ENCODE measurements at regions not wholly inside any gene's neighbourhood (a gene's known extent, or its start where the extent isn't known, plus 50 kb on each side); places are given as distances from the start of the nearest gene placed in this dataset.

DNA sequence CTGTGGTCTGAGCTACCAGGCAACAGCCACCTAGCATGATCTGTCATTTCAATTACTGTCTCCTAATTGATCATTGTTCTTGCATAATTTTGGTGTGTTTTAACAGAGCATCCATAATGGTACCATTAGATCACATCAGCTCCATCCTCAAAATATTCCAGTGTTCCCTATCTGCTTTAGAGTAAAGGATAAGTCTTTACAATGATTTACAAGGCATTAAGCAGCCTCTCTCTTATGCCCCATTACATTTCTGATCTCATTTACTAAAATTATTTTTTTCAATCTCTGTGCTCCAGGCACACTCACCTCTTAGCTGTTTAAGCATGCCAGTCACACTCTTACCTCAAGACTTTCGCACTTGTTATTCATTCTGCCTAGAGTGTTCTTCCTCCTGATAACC lies 389.9 kb upstream of the PTPRD start:
- DNase-seq: no peak

DNA sequence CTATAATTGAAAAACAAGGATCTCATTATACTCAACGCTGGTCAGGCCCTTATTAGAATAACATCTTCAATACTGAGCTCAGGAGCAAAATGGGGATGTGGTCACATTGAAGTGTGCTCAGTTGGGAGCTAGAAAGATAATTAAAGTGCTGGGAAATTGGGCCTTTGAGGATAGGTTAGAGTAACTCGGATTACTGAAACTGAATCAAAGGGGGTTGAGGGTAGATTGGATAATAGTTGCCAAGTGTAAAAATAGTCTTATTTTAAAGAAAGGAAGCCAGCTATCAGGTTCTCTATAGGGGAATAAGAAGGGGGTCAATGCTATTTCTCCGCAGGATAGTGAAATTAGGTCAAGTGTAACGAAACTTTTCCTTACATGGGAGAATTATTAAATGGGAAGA lies 391.0 kb upstream of the PTPRD start:
- DNase-seq: no peak

DNA sequence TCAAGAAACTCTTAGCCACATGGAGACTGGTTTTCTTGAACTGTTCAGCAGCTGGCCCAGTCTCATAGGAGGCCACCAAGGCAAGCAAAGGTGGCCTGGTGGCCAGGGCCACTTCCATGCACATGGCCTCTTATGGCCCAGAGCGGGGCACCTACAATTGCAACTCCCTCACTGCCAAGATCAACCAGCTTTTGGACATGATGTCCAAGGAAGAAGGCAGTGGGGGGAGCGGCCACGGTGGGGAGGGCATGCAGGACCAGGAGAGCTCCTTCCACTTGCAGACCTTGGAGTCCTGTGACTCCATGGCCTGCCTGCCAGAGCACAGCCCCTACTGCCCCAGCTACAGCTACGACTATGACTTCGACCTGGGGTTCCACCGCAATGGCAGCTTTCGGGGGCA lies 398.9 kb upstream of the PTPRD start:
- no peak for DNase-seq

DNA sequence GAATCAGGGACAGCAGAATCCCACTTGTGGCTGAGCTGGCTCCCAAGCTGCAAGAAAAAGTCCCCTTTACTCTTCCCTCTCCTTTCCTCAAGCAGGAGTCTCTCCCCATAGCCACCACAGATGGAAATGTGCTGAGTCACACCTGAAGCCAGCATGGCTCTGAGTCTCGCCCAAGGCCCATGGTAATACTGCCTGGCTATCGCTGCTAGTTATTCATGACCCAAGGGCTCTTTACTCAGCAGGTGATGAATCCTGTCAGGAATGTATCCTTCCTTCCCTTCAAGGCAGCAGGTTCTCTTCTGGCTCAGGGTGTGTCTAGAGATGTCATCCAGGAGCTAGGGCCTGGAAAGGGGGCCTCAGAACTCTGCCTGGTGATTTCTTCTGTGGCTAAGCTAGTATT lies 403.3 kb upstream of the PTPRD start:
- DNase-seq: no peak

DNA sequence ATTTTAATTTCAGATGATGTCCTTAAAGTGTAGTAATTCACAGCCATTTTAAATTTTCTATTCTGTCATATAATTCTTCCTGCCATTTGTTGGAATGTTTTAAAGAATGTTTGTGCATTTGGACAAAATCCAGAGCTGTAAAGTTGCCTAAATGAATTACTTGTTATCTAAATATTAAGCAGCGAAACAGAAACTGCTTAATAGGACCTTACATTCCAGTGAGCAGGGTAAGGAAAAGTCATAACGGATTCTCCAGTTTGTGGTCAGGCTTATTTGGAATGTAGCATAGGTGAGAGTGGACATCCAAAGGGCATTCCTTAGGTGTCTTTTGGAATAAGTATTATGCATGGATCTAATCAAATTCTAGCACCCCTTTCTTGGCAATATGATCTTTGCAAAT lies 410.4 kb upstream of the PTPRD start:
- DNase-seq: no peak

DNA sequence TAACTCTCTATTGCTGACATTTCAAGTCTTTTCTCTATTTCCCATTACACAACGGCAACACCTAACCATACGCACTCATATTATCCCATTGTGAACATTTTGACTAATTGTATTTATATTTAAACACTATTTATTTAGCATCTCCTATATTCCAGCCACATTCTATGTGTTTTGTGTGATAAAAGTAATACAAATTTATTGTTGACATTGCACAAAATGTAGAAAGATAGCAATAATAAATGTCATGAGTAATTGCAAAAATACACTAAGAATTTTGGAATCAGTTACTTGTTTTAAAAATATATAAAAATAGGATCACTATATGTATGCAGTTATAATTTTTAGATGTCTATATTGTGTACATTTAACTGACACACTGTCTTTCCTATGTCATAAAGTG lies 413.0 kb upstream of the PTPRD start:
- no peak for DNase-seq

DNA sequence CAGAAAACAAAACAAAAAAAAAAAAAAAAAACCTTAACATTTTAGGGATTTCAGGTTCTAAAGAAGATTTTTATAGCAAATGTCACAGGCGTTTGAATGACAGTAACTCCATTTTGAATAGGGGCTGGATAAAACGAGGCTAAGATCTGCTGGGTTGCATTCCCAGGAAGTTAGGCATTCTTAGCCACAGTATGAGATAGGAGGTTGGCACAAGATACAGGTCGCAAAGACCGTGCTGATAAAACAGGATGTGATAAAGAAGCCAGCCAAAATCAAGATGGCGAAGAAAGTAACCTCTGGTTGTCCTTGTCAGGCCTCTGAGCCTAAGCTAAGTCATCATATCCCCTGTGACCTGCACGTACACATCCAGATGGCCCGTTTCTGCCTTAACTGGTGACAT lies 425.6 kb upstream of the PTPRD start:
- no peak for DNase-seq

DNA sequence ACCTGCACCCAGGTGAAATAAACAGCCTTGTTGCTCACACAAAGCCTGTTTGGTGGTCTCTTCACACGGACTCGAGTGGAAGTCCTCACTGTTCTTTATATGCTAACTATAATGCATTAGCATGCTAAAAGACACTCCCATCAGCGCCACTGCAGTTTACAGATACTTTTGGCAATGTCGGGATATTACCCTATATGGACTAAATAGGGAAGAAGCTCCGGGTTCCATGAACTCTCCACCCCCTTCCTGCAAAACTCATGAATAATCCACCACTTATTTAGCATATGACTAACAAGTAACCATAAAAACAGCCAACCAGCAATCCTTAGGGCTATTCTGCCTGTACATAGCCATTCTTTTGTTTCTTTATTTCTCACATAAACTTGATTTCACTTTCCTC lies 426.2 kb upstream of the PTPRD start:
- no peak for DNase-seq

DNA sequence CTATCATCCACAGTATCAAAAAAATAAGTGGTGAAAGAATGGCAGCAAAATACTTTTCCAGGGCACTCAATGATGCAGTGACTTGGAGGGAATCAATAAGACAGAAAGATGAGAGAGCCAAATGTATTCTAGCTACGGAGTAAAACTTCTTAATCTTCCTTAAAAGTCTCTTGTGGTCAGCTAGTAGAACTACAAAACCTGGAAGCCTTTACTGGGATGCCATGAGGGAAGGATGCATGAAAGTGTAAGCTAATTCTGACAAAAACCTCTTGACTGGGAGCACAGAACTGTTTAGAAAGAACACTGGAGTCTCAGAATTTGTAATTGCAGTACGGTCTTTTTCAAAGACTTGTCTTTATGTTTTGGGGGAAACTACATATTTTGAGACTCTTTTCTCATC lies 432.8 kb upstream of the PTPRD start:
- no peak for DNase-seq

DNA sequence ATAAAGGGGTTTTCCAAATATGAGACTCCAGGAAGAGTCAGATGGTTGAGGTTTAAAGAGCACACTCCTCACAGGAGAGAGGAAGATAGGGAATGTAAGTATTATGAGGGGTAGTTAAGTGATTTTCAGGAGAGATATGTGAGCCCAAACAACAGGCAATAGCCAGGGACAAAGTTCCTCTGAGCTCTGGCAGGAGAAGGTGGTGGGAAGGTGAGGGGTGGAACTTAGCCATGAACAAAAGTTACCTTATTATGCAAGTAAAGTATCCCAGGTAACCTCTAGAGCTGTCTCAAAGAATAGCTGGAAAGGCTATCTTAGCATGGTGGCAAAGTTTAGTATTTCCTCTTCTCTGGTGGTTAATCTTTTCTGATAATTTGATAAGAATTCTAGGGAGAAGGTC lies 450.5 kb upstream of the PTPRD start:
- no peak for DNase-seq

DNA sequence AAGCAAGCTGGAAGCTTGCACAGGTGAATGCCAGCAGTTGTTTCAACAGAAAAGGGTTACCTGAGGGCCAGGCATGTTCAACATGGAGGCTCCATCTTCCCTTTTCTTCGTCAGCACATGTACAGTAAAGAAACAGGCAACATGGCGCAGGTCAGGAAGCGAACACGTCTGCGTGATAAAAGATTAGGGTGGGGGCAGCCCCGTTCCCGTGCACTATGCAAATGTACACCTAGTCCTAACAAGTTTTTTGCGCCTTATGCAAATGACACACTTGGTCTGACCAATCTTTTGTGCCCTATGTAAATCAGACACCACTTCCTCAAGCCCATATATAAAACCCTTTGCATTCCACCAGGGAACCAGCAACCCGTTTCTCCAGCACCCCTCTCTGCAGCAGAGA lies 452.1 kb upstream of the PTPRD start:
- DNase-seq: no peak

DNA sequence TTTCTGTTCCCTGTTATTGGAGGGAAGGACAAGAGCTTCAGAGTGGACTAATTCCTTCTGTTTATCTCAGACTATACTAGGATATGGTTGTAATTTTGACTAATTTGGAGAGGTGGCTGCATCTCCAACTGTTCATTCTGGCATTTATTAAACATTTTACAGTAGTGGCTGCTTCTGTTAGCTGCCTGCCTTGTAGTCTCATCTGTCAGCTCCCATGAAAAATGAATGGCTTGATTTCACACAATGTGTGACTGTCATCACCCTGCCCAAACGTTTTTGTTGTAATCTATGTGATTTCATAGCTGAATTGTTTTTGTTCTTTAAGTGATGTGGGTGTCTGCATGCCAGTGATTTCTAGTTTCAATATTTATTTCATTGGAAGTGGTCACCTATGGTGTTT lies 459.4 kb upstream of the PTPRD start:
- no peak for DNase-seq

DNA sequence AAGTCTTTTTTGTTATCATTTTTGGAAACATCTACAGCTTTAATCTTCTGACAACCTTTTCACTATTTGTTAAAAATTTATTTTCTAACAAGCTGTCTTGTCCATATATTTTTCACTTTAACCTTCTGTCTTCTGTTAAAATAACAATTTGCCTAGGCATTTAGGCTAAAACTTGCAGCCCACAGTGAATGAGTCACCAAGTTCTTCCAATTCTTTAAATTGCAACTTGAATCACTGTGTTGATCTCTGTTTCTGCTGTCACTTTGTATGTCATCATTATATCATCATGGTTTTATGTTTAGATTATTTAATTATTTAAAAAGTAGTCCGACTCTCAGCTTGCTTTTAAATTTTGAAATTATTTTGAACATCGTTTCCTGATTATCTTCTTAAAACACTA lies 473.8 kb upstream of the PTPRD start:
- DNase-seq: no peak

DNA sequence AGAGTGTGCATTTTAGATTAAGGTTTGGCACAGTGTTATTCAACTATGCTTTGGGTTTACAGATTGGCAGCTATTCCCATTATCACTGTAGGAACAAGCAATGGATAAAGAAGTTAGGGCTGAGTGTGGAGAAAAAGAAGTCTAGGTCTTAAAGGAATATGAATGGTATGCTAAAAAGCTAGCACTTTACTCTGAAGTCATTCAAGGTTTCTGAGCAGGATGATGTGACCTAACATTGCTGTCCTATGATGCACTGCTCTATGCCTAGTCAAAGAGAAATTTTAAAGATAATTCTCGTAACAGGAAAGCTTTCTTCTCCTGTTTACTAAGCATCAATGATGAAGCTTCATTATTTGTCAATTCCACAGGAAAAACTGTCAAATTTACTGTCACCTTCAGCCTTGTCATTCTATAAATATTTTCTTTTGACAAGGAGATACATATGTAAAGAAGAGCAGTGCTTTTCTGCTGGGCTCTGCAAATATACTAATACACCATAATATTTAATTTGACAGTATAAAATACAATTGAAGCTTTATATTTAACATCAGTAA lies 476.1 kb upstream of the PTPRD start:
- no peak for DNase-seq

DNA sequence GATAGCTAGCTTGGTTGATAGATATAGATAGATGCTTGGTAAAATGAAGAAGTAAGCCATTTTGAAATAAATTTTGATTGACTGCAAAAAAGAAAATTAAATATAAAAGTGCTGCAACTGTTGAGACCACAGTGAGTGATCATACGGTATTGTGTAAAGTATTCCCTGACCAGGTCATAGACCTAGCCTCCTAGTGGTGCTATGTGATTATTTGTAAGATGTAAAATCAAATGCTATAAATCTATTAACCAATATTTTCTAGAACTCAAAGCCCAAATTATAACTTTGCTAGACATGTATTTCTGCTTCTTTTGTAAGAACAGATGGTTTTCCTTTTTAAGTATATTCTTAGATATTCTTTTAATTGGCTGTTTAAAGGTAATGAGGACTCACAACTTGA lies 480.2 kb upstream of the PTPRD start:
- no peak for DNase-seq

DNA sequence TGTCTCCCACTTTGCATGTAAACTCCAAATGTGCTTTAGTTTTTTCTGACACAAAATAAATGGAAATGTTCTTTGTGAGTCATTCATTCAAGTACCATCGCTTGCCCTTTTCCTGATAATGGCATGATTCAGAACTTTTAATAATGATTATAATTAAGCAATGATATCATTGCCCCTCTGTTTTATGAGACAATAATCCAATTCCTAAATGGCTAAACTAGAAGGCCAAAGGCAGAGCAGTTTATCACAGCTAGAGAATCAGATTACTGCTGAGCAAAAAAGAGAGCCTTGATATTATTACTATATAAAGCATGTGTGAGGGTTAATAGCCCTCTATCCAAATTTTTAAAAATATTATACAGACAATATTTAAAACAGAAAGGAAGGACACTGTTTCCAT lies 484.2 kb upstream of the PTPRD start:
- no peak for DNase-seq

DNA sequence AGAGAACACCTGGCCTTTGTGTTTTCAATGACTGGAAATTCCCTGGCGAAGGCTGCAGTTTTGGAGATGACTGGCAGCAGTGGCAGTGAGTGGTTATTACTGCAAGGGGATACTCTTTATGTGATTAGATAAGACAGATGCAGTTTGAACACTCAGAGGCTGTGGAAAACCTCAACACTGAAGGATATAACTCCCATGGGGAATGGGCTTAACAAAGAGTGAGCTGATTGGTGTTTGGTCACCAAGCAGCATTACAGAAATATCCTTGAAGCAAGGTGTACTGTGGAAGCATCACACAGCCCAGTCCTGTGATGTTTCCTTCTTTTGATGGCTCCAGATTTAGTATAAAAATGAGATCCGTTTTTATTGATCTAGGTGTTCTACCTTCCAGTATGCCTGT lies 490.7 kb upstream of the PTPRD start:
- DNase-seq: no peak

DNA sequence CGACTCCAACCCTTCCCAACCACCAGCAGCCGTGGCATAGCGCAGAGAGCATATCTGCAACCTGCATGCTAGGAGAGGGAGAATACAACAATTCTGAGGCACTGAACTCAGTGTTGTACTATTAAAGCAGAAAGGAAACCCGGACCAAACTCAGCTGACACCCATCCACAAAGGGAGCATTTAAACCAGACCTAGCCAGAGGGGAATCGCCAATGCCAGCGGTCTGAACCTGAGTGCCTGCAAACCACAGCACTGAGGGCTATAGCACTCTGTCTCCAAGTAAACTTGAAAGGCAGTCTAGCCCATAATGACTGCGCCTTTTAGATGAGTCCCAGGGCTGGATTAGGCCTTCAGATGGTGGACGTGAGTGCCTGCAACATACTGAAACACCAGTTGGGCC lies 494.4 kb upstream of the PTPRD start:
- DNase-seq: no peak

DNA sequence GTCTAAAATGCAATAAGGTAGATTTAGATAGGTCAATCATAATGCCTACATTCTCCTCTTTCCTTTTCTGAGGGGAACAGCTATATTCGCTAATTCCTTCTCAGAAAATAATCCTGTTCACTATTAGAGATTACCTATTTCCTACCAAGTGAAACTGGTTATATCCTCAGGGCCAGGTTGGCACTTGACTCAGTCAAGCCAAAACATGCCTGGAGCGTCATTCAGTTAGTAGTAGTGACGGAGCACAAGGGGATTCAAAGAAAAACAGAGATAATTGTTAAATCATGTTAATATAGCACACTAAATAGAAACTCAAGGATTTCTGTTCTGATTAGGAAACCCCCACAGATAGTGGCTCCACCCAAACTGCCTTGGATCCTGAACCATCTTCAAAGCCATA lies 515.4 kb upstream of the PTPRD start:
- no peak for DNase-seq

DNA sequence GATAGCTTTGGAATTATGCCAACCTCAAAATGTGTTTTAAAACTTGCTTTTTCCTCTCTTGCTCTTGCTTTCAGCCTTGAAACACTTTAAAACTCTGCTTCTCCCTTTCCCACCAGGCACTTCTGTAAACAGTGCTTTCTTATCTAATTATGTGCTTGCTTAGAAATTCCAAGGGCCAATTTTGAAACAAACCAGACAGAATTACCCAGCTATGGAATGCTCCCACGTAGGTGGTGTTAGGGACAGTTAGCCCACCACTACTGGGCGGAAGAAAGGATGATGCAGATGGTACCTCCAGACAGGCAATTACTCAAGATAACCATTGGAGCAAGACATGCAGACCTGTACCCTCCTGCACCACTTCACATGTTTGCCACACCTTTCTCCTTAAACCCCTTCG lies 523.0 kb upstream of the PTPRD start:
- DNase-seq: no peak

DNA sequence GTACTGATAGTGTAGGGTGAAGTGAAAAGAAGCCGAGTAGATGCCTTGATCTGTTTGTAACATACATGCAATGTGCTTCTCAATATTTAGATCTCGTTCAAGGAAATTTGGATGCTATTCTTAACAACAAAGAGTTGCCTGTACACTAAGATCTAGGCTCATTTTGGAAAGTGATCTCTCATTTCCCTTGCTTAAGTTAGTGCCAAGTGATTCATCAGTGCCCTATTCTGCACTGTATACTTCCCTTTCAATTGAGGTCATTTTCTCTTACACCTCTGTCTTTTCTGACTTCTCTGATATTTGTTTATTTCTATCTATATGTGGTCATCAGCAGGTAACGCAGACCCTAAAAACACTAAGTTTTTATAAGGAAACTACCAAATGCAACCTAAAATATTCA lies 528.6 kb upstream of the PTPRD start:
- DNase-seq: no peak

DNA sequence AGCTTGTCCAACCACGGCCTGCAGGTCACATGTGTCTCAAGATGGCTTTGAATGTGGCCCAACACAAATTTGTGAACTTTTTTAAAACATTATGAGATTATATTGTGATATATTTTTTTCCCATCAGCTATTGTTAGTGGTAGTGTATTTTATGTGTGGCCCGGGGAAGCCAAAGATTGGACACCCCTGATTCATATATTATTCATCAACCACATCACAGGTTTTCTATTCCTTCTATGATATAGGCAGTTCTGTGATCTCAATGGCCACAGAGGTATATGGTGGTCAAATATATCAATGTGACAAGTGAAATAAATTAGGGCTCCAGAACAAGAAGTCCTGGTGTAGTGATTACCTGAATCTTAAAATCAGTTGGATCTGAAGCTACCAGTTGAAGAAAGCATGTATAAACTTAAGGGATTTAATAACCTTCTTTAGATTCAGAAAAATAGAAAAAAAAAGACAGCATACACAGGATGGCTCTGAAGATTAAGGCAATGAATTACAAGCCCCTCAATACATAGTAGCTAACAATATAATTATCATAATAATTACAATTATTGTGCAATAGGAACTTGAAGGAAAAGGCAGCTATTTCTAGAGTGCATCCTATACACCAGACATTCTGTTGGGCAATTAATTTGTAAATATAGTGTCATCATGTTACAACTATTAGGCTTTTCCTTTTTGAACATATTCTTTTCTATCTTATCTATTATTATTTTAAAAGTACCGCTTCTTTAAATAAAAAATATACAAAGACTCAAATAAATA lies 530.4 kb upstream of the PTPRD start:
- DNase-seq: no peak

DNA sequence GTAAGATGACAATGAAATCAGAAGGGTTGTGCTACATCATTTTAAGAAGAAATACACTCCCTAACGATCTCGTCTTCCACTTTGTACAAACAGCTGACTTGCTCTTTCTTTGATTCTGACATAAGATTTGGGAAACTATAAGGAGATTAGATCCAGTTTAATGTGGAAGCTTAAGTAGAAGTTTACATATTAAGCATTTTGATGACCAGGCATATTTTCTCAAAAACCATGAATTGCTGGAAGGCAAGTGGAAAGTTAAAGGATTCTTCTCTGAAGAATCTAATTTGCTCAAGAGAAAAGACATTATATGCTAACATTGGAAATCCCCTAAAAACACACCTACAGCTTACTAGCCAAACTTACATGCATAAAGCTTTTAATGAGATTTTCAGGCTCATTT lies 531.9 kb upstream of the PTPRD start:
- DNase-seq: no peak

DNA sequence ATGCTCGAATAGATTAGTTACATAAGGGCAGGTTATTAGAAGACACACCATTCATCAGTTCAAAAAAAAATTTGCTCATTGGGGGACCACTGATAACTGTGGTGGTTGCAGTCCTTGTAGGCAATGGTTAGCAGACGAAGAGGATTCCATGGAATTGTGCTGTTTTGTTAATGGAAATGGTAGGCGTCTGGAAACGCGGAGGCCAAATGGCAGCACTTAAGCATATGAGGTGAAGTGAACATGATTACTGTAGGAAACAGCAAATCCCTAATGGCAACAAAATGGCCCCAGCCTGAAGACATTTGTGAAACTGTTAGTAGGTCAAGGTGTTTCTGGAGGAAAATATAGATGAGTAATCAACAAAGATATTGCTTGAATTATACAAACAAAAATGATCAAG lies 535.4 kb upstream of the PTPRD start:
- no peak for DNase-seq

DNA sequence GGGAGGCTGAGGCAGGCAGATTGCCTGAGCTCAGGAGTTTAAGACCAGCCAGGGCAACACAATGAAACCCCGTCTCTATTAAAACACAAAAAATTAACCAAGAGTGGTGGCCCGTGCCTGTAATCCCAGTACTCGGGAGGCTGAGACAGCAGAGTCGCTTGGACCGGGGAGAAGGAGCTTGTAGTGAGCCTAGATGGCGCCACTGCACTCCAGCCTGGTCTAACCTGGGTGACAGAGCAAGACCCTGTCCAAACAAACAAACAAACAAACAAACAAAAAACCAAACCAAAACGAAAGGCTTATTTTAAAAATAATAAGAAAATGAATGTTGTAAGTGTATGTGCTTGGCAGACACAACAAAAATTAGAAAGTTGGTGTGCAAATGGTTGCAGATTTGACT lies 536.3 kb upstream of the PTPRD start:
- DNase-seq: no peak
